Activated naive CD4-positive, alpha-beta T cell treated with anti-CD3 and anti-CD28 coated beads, Interleukin-2, amount 50 U/mL, for 24 hours (primary cell): ENCODE measurements at regions not wholly inside any gene's neighbourhood (a gene's known extent, or its start where the extent isn't known, plus 50 kb on each side); places are given as distances from the start of the nearest gene placed in this dataset.

Source experiments
- H3K27ac Mint-ChIP-seq: one replicate; pipeline ENCODE4 v1.8.0; 2021; ENCODE audit warnings: mild to moderate bottlenecking, mixed read lengths
- H3K27me3 Mint-ChIP-seq: one replicate; pipeline ENCODE4 v1.8.0; 2021; ENCODE audit warnings: mixed read lengths
- H3K36me3 Mint-ChIP-seq: one replicate; pipeline ENCODE4 v1.8.0; 2021; ENCODE audit warnings: mixed read lengths
- H3K4me1 Mint-ChIP-seq: one replicate; pipeline ENCODE4 v1.8.0; 2021; ENCODE audit warnings: mixed read lengths
- H3K4me3 Mint-ChIP-seq: one replicate; pipeline ENCODE4 v1.8.0; 2021; ENCODE audit warnings: mild to moderate bottlenecking, mixed read lengths
- H3K9me3 Mint-ChIP-seq: one replicate; pipeline ENCODE4 v1.8.0; 2021; ENCODE audit warnings: mixed read lengths

- Mint-ChIP-seq H3K4me1 (no peaks in the 10 kb centered on the region), H3K4me3 (no peak overlapping the region), H3K27me3 (peaks cover 22% of the 10 kb centered on the region), H3K27ac (no peak overlapping the region), H3K36me3 (no peaks in the 10 kb centered on the region), H3K9me3 (peaks cover 5% of the 10 kb centered on the region)
Measured at GRCh38 chr2:196563876-196564275, 75.6 kb upstream of the CCDC150 start.

- H3K36me3 Mint-ChIP-seq, result no peaks in the 10 kb centered on the region
- H3K27ac Mint-ChIP-seq, result no peak overlapping the region
- no peaks in the 10 kb centered on the region for H3K4me1 Mint-ChIP-seq
- H3K9me3 Mint-ChIP-seq, result peaks cover 5% of the 10 kb centered on the region
- peaks cover 22% of the 10 kb centered on the region for H3K27me3 Mint-ChIP-seq
- H3K4me3 Mint-ChIP-seq, result no peak overlapping the region
Measured at GRCh38 chr2:196565106-196565765, 74.3 kb upstream of the CCDC150 start.

GRCh38 chr2:196565982-196566381 is 73.5 kb upstream of the CCDC150 start:
- peaks cover 22% of the 10 kb centered on the region for H3K27me3 Mint-ChIP-seq
- peaks cover 5% of the 10 kb centered on the region for H3K9me3 Mint-ChIP-seq
- no peaks in the 10 kb centered on the region for H3K4me1 Mint-ChIP-seq
- no peaks in the 10 kb centered on the region for H3K36me3 Mint-ChIP-seq
- H3K27ac Mint-ChIP-seq, result no peak overlapping the region
- H3K4me3 Mint-ChIP-seq, result no peak overlapping the region

GRCh38 chr2:196566961-196567666 is 72.4 kb upstream of the CCDC150 start:
- H3K36me3 Mint-ChIP-seq, result no peaks in the 10 kb centered on the region
- H3K27ac Mint-ChIP-seq, result no peak overlapping the region
- no peaks in the 10 kb centered on the region for H3K9me3 Mint-ChIP-seq
- no peak overlapping the region for H3K4me3 Mint-ChIP-seq
- H3K27me3 Mint-ChIP-seq, result peaks cover 18% of the 10 kb centered on the region
- no peaks in the 10 kb centered on the region for H3K4me1 Mint-ChIP-seq

- no peak overlapping the region for H3K27ac Mint-ChIP-seq
- H3K4me1 Mint-ChIP-seq, result no peaks in the 10 kb centered on the region
- H3K4me3 Mint-ChIP-seq, result no peak overlapping the region
- peaks cover 8% of the 10 kb centered on the region for H3K9me3 Mint-ChIP-seq
- H3K36me3 Mint-ChIP-seq, result peaks cover 2% of the 10 kb centered on the region
- peaks cover 17% of the 10 kb centered on the region for H3K27me3 Mint-ChIP-seq
Measured at GRCh38 chr2:196568506-196568905, 71.0 kb upstream of the CCDC150 start.

- H3K4me3 Mint-ChIP-seq, result no peak overlapping the region
- H3K27me3 Mint-ChIP-seq, result peaks cover 32% of the 10 kb centered on the region
- no peak overlapping the region for H3K27ac Mint-ChIP-seq
- peaks cover 10% of the 10 kb centered on the region for H3K9me3 Mint-ChIP-seq
- no peaks in the 10 kb centered on the region for H3K4me1 Mint-ChIP-seq
- H3K36me3 Mint-ChIP-seq, result no peaks in the 10 kb centered on the region
Measured at GRCh38 chr2:196584903-196585302, 54.6 kb upstream of the CCDC150 start.

GRCh38 chr2:196586511-196586991 is 53.0 kb upstream of the CCDC150 start:
- peaks cover 10% of the 10 kb centered on the region for H3K9me3 Mint-ChIP-seq
- H3K4me3 Mint-ChIP-seq, result no peak overlapping the region

GRCh38 chr2:196587056-196587455 is 52.5 kb upstream of the CCDC150 start:
- peaks cover 1% of the 10 kb centered on the region for H3K4me1 Mint-ChIP-seq
- no peak overlapping the region for H3K4me3 Mint-ChIP-seq
- H3K27me3 Mint-ChIP-seq, result peaks cover 48% of the 10 kb centered on the region
- H3K9me3 Mint-ChIP-seq, result peaks cover 10% of the 10 kb centered on the region
- no peaks in the 10 kb centered on the region for H3K36me3 Mint-ChIP-seq
- H3K27ac Mint-ChIP-seq, result no peak overlapping the region

More at GRCh38 chr2:196586511-196586991, 53.0 kb upstream of the CCDC150 start:
- Mint-ChIP-seq H3K27ac (no peak overlapping the region), H3K36me3 (no peaks in the 10 kb centered on the region), H3K27me3 (peaks cover 43% of the 10 kb centered on the region), H3K4me1 (no peaks in the 10 kb centered on the region)

- Mint-ChIP-seq H3K4me1 (peaks cover 6% of the 10 kb centered on the region), H3K36me3 (no peaks in the 10 kb centered on the region), H3K9me3 (peaks cover 10% of the 10 kb centered on the region), H3K4me3 (no peak overlapping the region), H3K27me3 (peaks cover 48% of the 10 kb centered on the region), H3K27ac (no peak overlapping the region)
Measured at GRCh38 chr2:196587739-196588138, 51.8 kb upstream of the CCDC150 start.

GRCh38 chr2:196589419-196589818 is 50.1 kb upstream of the CCDC150 start:
- H3K27ac Mint-ChIP-seq, result no peak overlapping the region
- no peak overlapping the region for H3K4me3 Mint-ChIP-seq
- H3K9me3 Mint-ChIP-seq, result peaks cover 10% of the 10 kb centered on the region
- H3K4me1 Mint-ChIP-seq, result peaks cover 6% of the 10 kb centered on the region
- H3K36me3 Mint-ChIP-seq, result no peaks in the 10 kb centered on the region
- peaks cover 56% of the 10 kb centered on the region for H3K27me3 Mint-ChIP-seq
